ENCODE measurements at regions not wholly inside any gene's neighbourhood (a gene's known extent, or its start where the extent isn't known, plus 50 kb on each side); places are given as distances from the start of the nearest gene placed in this dataset.

GRCh38 chr5:142474431-142475094 lies 149.7 kb upstream of the SPRY4 start:
- Mint-ChIP-seq H3K27me3 (ENCODE audit: low read depth) (peaks cover 10% of the 10 kb centered on the region), H3K9me3 (peaks cover 9% of the 10 kb centered on the region), H3K4me1 (ENCODE audit: low read depth) (peaks cover 2% of the 10 kb centered on the region), H3K4me3 (no peak overlapping the region), H3K36me3 (ENCODE audit: low read depth) (no peaks in the 10 kb centered on the region), H3K27ac (no peak overlapping the region)

DNA sequence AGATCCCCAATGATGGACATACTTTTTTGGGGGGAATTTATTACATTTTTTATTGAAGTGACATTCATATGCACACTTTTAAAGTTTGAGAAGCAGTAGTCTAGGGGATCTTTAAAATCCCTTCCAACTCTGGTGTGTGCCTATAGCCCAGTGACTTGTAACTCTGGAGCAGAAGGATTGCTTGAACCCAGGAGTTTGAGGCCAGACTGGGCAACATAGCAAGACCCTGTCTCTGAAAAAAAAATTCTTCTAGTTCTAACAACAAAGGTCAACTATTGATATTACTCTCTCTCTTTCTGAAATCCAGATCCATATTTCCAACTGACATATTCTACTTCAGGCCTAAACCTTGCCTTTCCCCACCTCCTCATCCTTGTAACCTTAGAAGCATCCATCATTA lies 148.2 kb upstream of the SPRY4 start:
- Mint-ChIP-seq H3K4me3 (no peak overlapping the region), H3K27ac (no peak overlapping the region), H3K36me3 (ENCODE audit: low read depth) (no peaks in the 10 kb centered on the region), H3K4me1 (ENCODE audit: low read depth) (peaks cover 2% of the 10 kb centered on the region), H3K27me3 (ENCODE audit: low read depth) (peaks cover 3% of the 10 kb centered on the region), H3K9me3 (no peaks in the 10 kb centered on the region)

- Mint-ChIP-seq H3K4me1 (ENCODE audit: low read depth) (peaks cover 2% of the 10 kb centered on the region), H3K27ac (peak overlapping the region; percentile 76), H3K9me3 (no peaks in the 10 kb centered on the region), H3K36me3 (ENCODE audit: low read depth) (no peaks in the 10 kb centered on the region), H3K4me3 (no peak overlapping the region), H3K27me3 (ENCODE audit: low read depth) (no peaks in the 10 kb centered on the region)
Measured at GRCh38 chr5:142472306-142472951, 147.6 kb upstream of the SPRY4 start.

DNA sequence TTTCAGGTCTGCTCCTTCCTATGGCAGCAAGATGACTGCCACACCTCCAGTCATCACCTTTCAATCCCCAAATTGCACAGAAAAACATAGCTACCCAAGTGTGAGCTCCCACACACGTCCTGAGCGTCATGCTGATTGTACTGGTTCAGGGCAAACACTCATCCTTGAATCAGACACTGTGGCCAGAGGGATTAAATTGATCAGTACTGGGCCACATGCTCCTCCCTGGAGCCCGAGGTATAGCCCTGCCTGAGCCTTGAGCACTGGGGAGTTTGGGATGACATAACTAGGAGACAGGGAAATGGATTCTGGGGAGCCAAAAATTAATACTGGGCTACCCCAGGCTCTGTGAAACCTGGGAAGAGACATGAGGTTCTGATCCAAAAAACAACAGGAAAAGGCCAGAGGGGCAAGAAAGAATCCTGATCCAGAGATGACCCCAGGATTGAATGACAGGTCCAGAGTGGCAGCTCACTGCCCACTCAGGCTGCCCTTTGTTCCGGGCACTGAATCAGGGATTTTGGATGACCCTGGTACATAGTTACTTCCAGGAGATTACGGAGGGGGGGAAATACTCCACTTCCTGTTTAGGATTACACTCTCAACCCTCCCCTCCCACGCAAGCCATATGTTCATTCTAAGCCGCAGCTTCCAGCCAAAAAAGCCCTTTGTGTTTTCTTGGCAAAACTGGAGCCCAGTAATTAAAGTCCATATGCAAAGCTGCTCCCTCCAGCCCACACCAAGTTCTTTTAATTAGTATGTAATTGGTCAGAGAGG lies 141.6 kb upstream of the SPRY4 start:
- Mint-ChIP-seq H3K27ac (no peak overlapping the region), H3K27me3 (ENCODE audit: low read depth) (no peaks in the 10 kb centered on the region), H3K4me1 (ENCODE audit: low read depth) (no peaks in the 10 kb centered on the region), H3K4me3 (no peak overlapping the region), H3K9me3 (no peaks in the 10 kb centered on the region), H3K36me3 (ENCODE audit: low read depth) (no peaks in the 10 kb centered on the region)

GRCh38 chr5:142465476-142465875 lies 140.7 kb upstream of the SPRY4 start:
- H3K27ac Mint-ChIP-seq, result no peak overlapping the region
- no peaks in the 10 kb centered on the region for H3K4me1 Mint-ChIP-seq (ENCODE audit: low read depth)
- no peaks in the 10 kb centered on the region for H3K27me3 Mint-ChIP-seq (ENCODE audit: low read depth)
- H3K4me3 Mint-ChIP-seq, result no peak overlapping the region
- H3K36me3 Mint-ChIP-seq (ENCODE audit: low read depth), result no peaks in the 10 kb centered on the region
- no peaks in the 10 kb centered on the region for H3K9me3 Mint-ChIP-seq

- no peak overlapping the region for H3K4me3 Mint-ChIP-seq
- no peaks in the 10 kb centered on the region for H3K36me3 Mint-ChIP-seq (ENCODE audit: low read depth)
- no peaks in the 10 kb centered on the region for H3K4me1 Mint-ChIP-seq (ENCODE audit: low read depth)
- no peaks in the 10 kb centered on the region for H3K27me3 Mint-ChIP-seq (ENCODE audit: low read depth)
- H3K27ac Mint-ChIP-seq, result no peak overlapping the region
- peaks cover under 1% of the 10 kb centered on the region for H3K9me3 Mint-ChIP-seq
Measured at GRCh38 chr5:142463904-142464303, 139.1 kb upstream of the SPRY4 start.

- H3K4me3 Mint-ChIP-seq, result no peak overlapping the region
- H3K36me3 Mint-ChIP-seq (ENCODE audit: low read depth), result no peaks in the 10 kb centered on the region
- H3K4me1 Mint-ChIP-seq (ENCODE audit: low read depth), result peaks cover 2% of the 10 kb centered on the region
- H3K27me3 Mint-ChIP-seq (ENCODE audit: low read depth), result peaks cover 4% of the 10 kb centered on the region
- no peak overlapping the region for H3K27ac Mint-ChIP-seq
- H3K9me3 Mint-ChIP-seq, result peaks cover 8% of the 10 kb centered on the region
Measured at GRCh38 chr5:142461028-142461590, 136.3 kb upstream of the SPRY4 start.

- Mint-ChIP-seq H3K27ac (no peak overlapping the region), H3K36me3 (ENCODE audit: low read depth) (no peaks in the 10 kb centered on the region), H3K4me1 (ENCODE audit: low read depth) (peaks cover 7% of the 10 kb centered on the region), H3K9me3 (peaks cover 8% of the 10 kb centered on the region), H3K27me3 (ENCODE audit: low read depth) (peaks cover 14% of the 10 kb centered on the region), H3K4me3 (no peak overlapping the region)
Measured at GRCh38 chr5:142459209-142459608, 134.4 kb upstream of the SPRY4 start.

DNA sequence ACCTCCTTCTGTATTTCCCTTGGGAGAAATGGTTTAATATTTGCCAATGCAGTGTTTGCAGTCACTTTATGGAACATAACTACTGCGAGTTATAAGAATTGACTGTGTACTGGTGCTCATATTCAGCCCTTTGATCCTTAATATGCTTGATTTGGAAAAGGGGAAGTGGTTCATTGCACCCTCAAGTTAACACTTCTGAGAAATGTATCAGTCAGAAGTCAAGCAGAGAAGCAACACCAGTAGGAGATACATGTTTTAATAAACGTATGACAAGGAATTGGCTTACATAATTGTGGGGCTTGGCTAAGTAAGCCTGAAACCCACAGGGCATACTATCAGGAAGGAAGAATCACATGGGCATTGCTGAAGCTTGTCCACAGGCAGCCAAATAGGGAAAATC lies 131.0 kb upstream of the SPRY4 start:
- peaks cover 7% of the 10 kb centered on the region for H3K4me1 Mint-ChIP-seq (ENCODE audit: low read depth)
- H3K36me3 Mint-ChIP-seq (ENCODE audit: low read depth), result no peaks in the 10 kb centered on the region
- H3K9me3 Mint-ChIP-seq, result peaks cover 14% of the 10 kb centered on the region
- H3K27me3 Mint-ChIP-seq (ENCODE audit: low read depth), result peaks cover 21% of the 10 kb centered on the region
- no peak overlapping the region for H3K4me3 Mint-ChIP-seq
- H3K27ac Mint-ChIP-seq, result no peak overlapping the region

DNA sequence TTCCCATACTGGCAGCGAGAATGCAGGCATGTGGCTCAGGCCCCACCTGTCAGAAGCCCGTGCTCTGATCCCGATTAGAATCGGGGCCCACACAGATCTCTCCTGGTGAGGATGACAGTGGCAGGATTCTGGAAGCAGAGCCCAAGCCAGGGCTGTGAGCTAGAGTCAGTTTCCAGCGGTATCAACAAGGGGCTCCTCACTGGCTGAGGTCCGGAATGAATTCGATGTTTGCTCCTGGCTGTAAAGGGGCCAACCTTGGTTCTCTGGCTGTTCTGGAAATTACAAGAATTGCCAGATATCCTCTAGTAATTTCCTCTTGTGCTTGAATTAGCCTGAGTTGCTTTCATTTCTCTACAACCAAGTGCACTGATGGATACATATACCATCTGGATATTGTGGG lies 129.1 kb upstream of the SPRY4 start:
- H3K9me3 Mint-ChIP-seq, result peaks cover 16% of the 10 kb centered on the region
- H3K27ac Mint-ChIP-seq, result no peak overlapping the region
- H3K27me3 Mint-ChIP-seq (ENCODE audit: low read depth), result peaks cover 29% of the 10 kb centered on the region
- H3K36me3 Mint-ChIP-seq (ENCODE audit: low read depth), result peaks cover 1% of the 10 kb centered on the region
- peaks cover 7% of the 10 kb centered on the region for H3K4me1 Mint-ChIP-seq (ENCODE audit: low read depth)
- H3K4me3 Mint-ChIP-seq, result no peak overlapping the region

GRCh38 chr5:142450419-142450818 lies 125.6 kb upstream of the SPRY4 start:
- Mint-ChIP-seq H3K36me3 (ENCODE audit: low read depth) (peaks cover 4% of the 10 kb centered on the region), H3K4me3 (no peak overlapping the region), H3K27ac (no peak overlapping the region), H3K9me3 (peaks cover 14% of the 10 kb centered on the region), H3K27me3 (ENCODE audit: low read depth) (peaks cover 20% of the 10 kb centered on the region), H3K4me1 (ENCODE audit: low read depth) (no peaks in the 10 kb centered on the region)

DNA sequence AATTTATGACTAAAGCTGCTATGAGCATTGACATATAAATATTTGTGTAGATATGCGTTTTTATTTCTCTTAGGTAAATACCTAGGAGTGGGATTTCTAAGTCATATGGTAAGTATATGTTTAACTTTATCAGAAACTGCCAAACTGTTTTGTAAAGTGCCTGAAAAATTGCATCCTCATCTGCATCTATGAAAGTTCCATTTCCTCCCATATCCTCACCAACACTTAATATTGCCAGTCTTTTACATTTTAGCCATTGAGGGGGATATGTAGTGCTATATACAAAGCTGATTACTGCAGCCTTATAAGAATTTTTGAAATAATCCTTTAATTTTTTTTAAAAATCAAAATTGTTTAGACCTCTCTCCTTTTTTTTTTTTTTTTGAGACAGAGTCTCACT lies 123.1 kb upstream of the SPRY4 start:
- H3K36me3 Mint-ChIP-seq (ENCODE audit: low read depth), result peaks cover 4% of the 10 kb centered on the region
- peaks cover 14% of the 10 kb centered on the region for H3K9me3 Mint-ChIP-seq
- H3K4me3 Mint-ChIP-seq, result no peak overlapping the region
- H3K27me3 Mint-ChIP-seq (ENCODE audit: low read depth), result peaks cover 16% of the 10 kb centered on the region
- H3K27ac Mint-ChIP-seq, result no peak overlapping the region
- no peaks in the 10 kb centered on the region for H3K4me1 Mint-ChIP-seq (ENCODE audit: low read depth)

DNA sequence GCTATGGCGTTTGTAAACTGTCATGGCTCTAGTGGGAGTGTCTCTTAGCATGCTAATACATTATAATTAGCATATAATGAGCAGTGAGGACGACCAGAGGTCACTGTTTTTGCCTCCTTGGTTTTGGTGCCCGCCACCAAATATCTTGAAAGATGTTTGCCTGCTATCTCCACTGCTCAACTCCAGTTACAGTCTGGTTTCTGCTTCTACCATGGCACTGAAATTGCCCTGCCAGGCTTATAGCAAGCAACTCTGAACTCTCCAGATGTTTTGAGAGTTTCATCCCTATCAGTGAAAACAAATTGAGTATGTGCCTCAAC lies 122.1 kb upstream of the SPRY4 start:
- H3K27me3 Mint-ChIP-seq (ENCODE audit: low read depth), result peaks cover 15% of the 10 kb centered on the region
- no peak overlapping the region for H3K27ac Mint-ChIP-seq
- H3K9me3 Mint-ChIP-seq, result peaks cover 12% of the 10 kb centered on the region
- H3K4me1 Mint-ChIP-seq (ENCODE audit: low read depth), result peaks cover 3% of the 10 kb centered on the region
- H3K36me3 Mint-ChIP-seq (ENCODE audit: low read depth), result peaks cover 4% of the 10 kb centered on the region
- no peak overlapping the region for H3K4me3 Mint-ChIP-seq

DNA sequence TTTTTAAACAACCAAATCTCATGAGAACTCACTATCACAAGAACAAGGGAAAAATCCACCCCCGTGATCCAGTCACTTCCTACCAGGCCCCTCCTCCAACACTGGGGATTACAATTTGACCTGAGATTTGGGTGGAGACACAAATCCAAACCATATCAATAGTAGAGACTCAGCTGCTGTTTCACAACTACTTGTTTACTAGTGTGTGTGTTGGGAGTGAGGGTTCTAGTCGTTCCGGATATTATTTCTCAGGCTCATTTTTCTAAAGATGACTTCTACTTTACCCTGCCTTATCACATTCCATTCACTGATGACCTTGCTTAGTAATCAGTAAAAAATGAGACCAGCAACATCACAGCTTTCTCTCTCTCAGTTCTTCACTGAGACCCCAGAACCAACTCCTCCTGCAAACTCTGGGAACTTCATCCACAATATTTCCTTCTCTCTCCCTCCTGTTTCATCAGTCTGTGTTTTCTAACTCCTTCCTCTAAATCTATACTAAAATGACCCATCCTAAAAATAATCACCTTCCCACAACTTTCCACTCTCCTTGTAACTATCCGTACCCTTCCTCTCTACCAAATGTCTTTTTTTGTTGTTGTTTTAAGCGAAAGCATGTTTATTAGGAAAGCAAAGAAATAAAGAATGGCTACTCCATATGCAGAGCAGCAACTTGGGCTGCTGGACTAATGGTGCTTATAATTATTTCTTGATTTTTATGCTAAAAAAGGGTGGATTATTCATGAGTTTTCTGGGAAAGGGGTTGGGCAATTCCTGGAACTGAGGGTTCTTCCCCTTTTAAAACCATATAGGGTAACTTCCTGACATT lies 121.5 kb upstream of the SPRY4 start:
- Mint-ChIP-seq H3K4me1 (ENCODE audit: low read depth) (peaks cover 9% of the 10 kb centered on the region), H3K4me3 (no peak overlapping the region), H3K36me3 (ENCODE audit: low read depth) (peaks cover 4% of the 10 kb centered on the region), H3K9me3 (peaks cover 12% of the 10 kb centered on the region), H3K27ac (no peak overlapping the region), H3K27me3 (ENCODE audit: low read depth) (peaks cover 20% of the 10 kb centered on the region)

All from T-helper 1 cell treated with Interleukin-12 subunit alpha and Interleukin-12 subunit beta and Interleukin-4 antibody, amounts not matched to agents 30 μg/mL and 1 μg/mL, for 36 hours (primary cell).